ENCODE measurements at regions not wholly inside any gene's neighbourhood (a gene's known extent, or its start where the extent isn't known, plus 50 kb on each side); places are given as distances from the start of the nearest gene placed in this dataset.
A peak's percentile ranks its signal among the peaks of the same experiment; 100 is the strongest.
"Not testable (repeated sequence)": the region's sequence is repeated elsewhere in the genome, so short reads cannot be mapped to it uniquely, and the experiment has no call there.

DNA sequence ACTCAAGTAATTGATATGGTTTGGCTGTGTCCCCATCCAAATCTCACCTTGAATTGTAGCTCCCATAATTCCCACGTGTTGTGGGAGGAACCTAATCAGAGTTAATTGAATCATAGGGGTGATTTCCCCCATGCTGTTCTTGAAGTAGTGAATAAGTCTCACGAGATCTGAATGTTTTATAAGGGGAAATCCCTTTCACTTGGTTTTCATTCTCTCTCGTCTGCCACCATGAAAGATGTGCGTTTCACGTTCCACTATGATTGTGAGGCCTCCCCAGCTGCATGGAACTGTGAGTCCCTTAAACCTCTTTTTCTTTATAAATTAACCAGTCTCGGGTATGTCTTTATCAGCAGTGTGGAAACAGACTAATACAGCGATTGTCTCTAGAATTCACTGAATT lies 135.4 kb downstream of the BACH1 start (continued):
- TF ChIP-seq CTCF (conservative IDR thresholded peaks at IDR 0.05; ENCODE audit: low read depth in 2 of 2) (no peak), NANOG (IDR thresholded peaks at IDR 0.05; ENCODE audit: borderline replicate concordance) (no peak), STAT1 (IDR thresholded peaks at IDR 0.05; ENCODE audit: unreplicated experiment) (no peak), ZNF331 (CRISPR knock-in tag; IDR thresholded peaks at IDR 0.05; ENCODE audit: low read depth) (no peak)

DNA sequence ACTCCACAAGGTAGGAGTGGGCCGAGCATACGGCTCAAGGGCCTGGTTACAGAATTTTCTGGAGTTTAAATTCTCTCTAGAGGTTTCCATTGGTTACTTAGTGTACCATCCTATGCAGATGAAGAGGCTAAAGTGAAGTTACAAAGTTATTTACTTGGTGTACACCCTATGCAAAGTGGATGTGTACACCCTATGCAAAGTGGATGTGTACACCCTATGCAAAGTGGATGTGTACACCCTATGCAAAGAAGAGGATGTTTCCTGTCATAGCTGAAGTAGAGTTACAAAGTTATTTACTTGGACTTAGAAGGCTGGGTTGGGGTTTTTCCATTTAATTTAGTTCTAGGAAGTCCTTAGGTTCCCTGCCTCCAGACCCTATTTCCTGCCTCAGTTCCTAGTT lies 136.3 kb downstream of the BACH1 start:
- H3K36me3 ChIP-seq (ENCODE audit: insufficient read depth); ATAC-seq; H3K27me3 Mint-ChIP-seq (ENCODE audit: insufficient read depth, low read depth, poor library complexity); H3K4me1 ChIP-seq (ENCODE audit: insufficient read depth); H3K27me3 ChIP-seq (ENCODE audit: insufficient read depth); H3K36me3 Mint-ChIP-seq (ENCODE audit: low read depth); H4K20me1 ChIP-seq (replicated peaks; ENCODE audit: insufficient read depth); H3K9me3 Mint-ChIP-seq; H3F3A ChIP-seq (replicated peaks; ENCODE audit: low read depth); H3K27ac ChIP-seq (ENCODE audit: low read depth); H3K79me2 ChIP-seq (replicated peaks; ENCODE audit: insufficient read depth); H3K4me3 Mint-ChIP-seq; H3K4me3 ChIP-seq; H3K9me2 ChIP-seq (ENCODE audit: insufficient read depth); H3K27ac Mint-ChIP-seq; H3K4me2 ChIP-seq; DNase-seq (ENCODE audit: low spot score); H2AFZ ChIP-seq: not testable (repeated sequence)
- peaks cover 12% of the 10 kb centered on the region; the same call in 2 of the 3 replicates for H3K4me1 Mint-ChIP-seq

- no peaks in the 10 kb centered on the region for H3K27me3 ChIP-seq (ENCODE audit: insufficient read depth)
- no peaks in the 10 kb centered on the region for H3K9me2 ChIP-seq (ENCODE audit: insufficient read depth)
- Mint-ChIP-seq H3K36me3 (ENCODE audit: low read depth) (no peaks in the 10 kb centered on the region), H3K4me1 (peaks cover 6% of the 10 kb centered on the region; the same call in 2 of the 3 replicates), H3K27ac (no peak overlapping the region; the same call in 1 of the 2 replicates), H3K4me3 (no peak overlapping the region), H3K27me3 (ENCODE audit: insufficient read depth, low read depth, poor library complexity) (peaks cover 4% of the 10 kb centered on the region), H3K9me3 (no peaks in the 10 kb centered on the region)
- DNase-seq (ENCODE audit: low spot score) = peak; percentile 18
- TF ChIP-seq ETS1 (IDR thresholded peaks at IDR 0.05) = no peak
- TF ChIP-seq STAT1 (IDR thresholded peaks at IDR 0.05; ENCODE audit: unreplicated experiment) = no peak
- no peak for TF ChIP-seq CTCF (conservative IDR thresholded peaks at IDR 0.05; ENCODE audit: low read depth in 2 of 2)
- no peak for TF ChIP-seq EZH2phosphoT487 (IDR thresholded peaks at IDR 0.05; ENCODE audit: unreplicated experiment)
- no peak for TF ChIP-seq POLR2AphosphoS5 (IDR thresholded peaks at IDR 0.05; ENCODE audit: low read depth)
- TF ChIP-seq, protein P1, sequence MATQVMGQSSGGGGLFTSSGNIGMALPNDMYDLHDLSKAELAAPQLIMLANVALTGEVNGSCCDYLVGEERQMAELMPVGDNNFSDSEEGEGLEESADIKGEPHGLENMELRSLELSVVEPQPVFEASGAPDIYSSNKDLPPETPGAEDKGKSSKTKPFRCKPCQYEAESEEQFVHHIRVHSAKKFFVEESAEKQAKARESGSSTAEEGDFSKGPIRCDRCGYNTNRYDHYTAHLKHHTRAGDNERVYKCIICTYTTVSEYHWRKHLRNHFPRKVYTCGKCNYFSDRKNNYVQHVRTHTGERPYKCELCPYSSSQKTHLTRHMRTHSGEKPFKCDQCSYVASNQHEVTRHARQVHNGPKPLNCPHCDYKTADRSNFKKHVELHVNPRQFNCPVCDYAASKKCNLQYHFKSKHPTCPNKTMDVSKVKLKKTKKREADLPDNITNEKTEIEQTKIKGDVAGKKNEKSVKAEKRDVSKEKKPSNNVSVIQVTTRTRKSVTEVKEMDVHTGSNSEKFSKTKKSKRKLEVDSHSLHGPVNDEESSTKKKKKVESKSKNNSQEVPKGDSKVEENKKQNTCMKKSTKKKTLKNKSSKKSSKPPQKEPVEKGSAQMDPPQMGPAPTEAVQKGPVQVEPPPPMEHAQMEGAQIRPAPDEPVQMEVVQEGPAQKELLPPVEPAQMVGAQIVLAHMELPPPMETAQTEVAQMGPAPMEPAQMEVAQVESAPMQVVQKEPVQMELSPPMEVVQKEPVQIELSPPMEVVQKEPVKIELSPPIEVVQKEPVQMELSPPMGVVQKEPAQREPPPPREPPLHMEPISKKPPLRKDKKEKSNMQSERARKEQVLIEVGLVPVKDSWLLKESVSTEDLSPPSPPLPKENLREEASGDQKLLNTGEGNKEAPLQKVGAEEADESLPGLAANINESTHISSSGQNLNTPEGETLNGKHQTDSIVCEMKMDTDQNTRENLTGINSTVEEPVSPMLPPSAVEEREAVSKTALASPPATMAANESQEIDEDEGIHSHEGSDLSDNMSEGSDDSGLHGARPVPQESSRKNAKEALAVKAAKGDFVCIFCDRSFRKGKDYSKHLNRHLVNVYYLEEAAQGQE (IDR thresholded peaks at IDR 0.05; ENCODE audit: unreplicated experiment) = no peak
- TF ChIP-seq ZNF331 (CRISPR knock-in tag; IDR thresholded peaks at IDR 0.05; ENCODE audit: low read depth) = no peak
- no peak for TF ChIP-seq CREB1 (CRISPR knock-in tag; IDR thresholded peaks at IDR 0.05; ENCODE audit: low read depth)
- TF ChIP-seq ZNF114 (CRISPR knock-in tag; IDR thresholded peaks at IDR 0.05) = no peak
- TF ChIP-seq JUNB (IDR thresholded peaks at IDR 0.05; ENCODE audit: unreplicated experiment) = no peak
- no peak for TF ChIP-seq NANOG (IDR thresholded peaks at IDR 0.05; ENCODE audit: borderline replicate concordance)
- ATAC-seq = peak; percentile 32; the same call in 2 of the 3 replicates
- H3K4me3 ChIP-seq = no peak overlapping the region
- H3K4me1 ChIP-seq (ENCODE audit: insufficient read depth) = no peaks in the 10 kb centered on the region
- H4K20me1 ChIP-seq (replicated peaks; ENCODE audit: insufficient read depth) = no peaks in the 10 kb centered on the region
- H3K4me2 ChIP-seq = no peak overlapping the region
- no peak overlapping the region for H3K27ac ChIP-seq (ENCODE audit: low read depth)
- no peaks in the 10 kb centered on the region for H3K36me3 ChIP-seq (ENCODE audit: insufficient read depth)
- no peak overlapping the region for H2AFZ ChIP-seq
- no peaks in the 10 kb centered on the region for H3F3A ChIP-seq (replicated peaks; ENCODE audit: low read depth)
- no peaks in the 10 kb centered on the region for H3K79me2 ChIP-seq (replicated peaks; ENCODE audit: insufficient read depth)
These were observed 137.4 kb downstream of the BACH1 start for GRCh38 chr21:29436143-29436542.
